ENCODE measurements at regions not wholly inside any gene's neighbourhood (a gene's known extent, or its start where the extent isn't known, plus 50 kb on each side); places are given as distances from the start of the nearest gene placed in this dataset.

DNA sequence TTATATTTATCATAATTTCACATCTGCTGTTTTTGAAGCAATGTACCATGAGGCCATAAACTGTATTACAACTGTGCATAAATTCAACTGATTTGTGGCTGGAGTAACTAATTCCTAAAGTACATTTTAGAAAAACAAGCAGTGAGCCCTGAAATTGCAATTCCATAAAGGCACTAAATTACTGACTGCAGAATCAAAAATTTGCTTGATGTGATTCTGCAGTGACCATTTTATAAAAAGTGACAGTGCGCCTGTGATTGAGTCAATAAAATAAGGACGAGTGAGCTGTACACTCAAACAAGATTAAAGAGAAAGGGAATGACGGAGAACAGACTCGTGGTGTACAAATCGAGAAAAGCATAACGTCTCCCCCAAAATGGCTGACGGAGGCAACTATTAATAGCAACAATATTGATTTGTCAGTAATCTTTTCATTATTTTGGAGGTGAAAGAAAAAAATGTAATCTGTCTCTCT lies 121.4 kb upstream of the MEIS2 start:
- TF ChIP-seq, protein P1, sequence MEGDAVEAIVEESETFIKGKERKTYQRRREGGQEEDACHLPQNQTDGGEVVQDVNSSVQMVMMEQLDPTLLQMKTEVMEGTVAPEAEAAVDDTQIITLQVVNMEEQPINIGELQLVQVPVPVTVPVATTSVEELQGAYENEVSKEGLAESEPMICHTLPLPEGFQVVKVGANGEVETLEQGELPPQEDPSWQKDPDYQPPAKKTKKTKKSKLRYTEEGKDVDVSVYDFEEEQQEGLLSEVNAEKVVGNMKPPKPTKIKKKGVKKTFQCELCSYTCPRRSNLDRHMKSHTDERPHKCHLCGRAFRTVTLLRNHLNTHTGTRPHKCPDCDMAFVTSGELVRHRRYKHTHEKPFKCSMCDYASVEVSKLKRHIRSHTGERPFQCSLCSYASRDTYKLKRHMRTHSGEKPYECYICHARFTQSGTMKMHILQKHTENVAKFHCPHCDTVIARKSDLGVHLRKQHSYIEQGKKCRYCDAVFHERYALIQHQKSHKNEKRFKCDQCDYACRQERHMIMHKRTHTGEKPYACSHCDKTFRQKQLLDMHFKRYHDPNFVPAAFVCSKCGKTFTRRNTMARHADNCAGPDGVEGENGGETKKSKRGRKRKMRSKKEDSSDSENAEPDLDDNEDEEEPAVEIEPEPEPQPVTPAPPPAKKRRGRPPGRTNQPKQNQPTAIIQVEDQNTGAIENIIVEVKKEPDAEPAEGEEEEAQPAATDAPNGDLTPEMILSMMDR (IDR thresholded peaks at IDR 0.05; ENCODE audit: borderline replicate concordance, extremely low read depth, low read length, poor library complexity, severe bottlenecking): no peak
- TF ChIP-seq EZH2 (IDR thresholded peaks at IDR 0.05; ENCODE audit: borderline replicate concordance, low read depth, low read length, severe bottlenecking): no peak
- no peaks in the 10 kb centered on the region for H4K20me1 ChIP-seq (ENCODE audit: insufficient read depth, low read length)
- H3K4me3 ChIP-seq (ENCODE audit: low read depth in 1 of 2, low read length in 2 of 2): no peak overlapping the region
- no peak overlapping the region for H2AFZ ChIP-seq (ENCODE audit: low read depth, low read length)
- no peaks in the 10 kb centered on the region for H3K36me3 ChIP-seq (ENCODE audit: insufficient read depth, low read length)
- no peak overlapping the region for H3K4me2 ChIP-seq (ENCODE audit: insufficient read depth, low read length)
- no peaks in the 10 kb centered on the region for H3K9me3 ChIP-seq (ENCODE audit: insufficient read depth, low read length, severe bottlenecking)
- H3K9ac ChIP-seq (ENCODE audit: low read depth, low read length): no peak overlapping the region
- no peak overlapping the region for H3K27ac ChIP-seq (ENCODE audit: low read length)
- DNase-seq (no peak), ATAC-seq (ENCODE audit: insufficient read depth, low read depth) (no peak)
- no peaks in the 10 kb centered on the region for H3K27me3 ChIP-seq (ENCODE audit: insufficient read depth, low read length, poor library complexity)
- no peaks in the 10 kb centered on the region for H3K79me2 ChIP-seq (ENCODE audit: insufficient read depth, low read length)
- H3K4me1 ChIP-seq (ENCODE audit: insufficient read depth, low read length): no peaks in the 10 kb centered on the region

DNA sequence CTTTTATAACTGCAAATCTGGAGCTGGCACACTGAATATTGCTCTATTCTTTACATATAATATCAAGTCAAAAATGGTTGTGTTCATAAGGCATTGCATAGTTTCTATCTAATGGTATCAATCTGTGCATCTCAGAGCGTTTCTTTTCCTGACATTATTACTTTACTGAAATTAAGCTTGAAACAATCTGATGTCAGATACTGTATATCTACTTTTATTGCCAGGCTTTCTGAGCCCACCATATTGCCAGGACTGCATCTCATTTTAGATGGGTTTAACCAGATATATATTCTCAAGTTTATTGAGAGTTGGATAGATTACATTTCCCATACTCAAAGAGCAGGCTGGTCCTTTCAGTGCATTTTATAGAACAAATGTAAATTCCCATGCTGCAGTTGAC lies 122.7 kb upstream of the MEIS2 start:
- no peaks in the 10 kb centered on the region for H3K79me2 ChIP-seq (ENCODE audit: insufficient read depth, low read length)
- no peaks in the 10 kb centered on the region for H3K4me1 ChIP-seq (ENCODE audit: insufficient read depth, low read length)
- no peak overlapping the region for H3K9ac ChIP-seq (ENCODE audit: low read depth, low read length)
- no peak overlapping the region for H3K4me2 ChIP-seq (ENCODE audit: insufficient read depth, low read length)
- H4K20me1 ChIP-seq (ENCODE audit: insufficient read depth, low read length): no peaks in the 10 kb centered on the region
- H3K9me3 ChIP-seq (ENCODE audit: insufficient read depth, low read length, severe bottlenecking): no peaks in the 10 kb centered on the region
- no peak overlapping the region for H2AFZ ChIP-seq (ENCODE audit: low read depth, low read length)
- H3K27me3 ChIP-seq (ENCODE audit: insufficient read depth, low read length, poor library complexity): no peaks in the 10 kb centered on the region
- no peak for TF ChIP-seq EZH2 (IDR thresholded peaks at IDR 0.05; ENCODE audit: borderline replicate concordance, low read depth, low read length, severe bottlenecking)
- no peak overlapping the region for H3K27ac ChIP-seq (ENCODE audit: low read length)
- no peak overlapping the region for H3K4me3 ChIP-seq (ENCODE audit: low read depth in 1 of 2, low read length in 2 of 2)
- DNase-seq: no peak
- H3K36me3 ChIP-seq (ENCODE audit: insufficient read depth, low read length): no peaks in the 10 kb centered on the region
- no peak for ATAC-seq (ENCODE audit: insufficient read depth, low read depth)

DNA sequence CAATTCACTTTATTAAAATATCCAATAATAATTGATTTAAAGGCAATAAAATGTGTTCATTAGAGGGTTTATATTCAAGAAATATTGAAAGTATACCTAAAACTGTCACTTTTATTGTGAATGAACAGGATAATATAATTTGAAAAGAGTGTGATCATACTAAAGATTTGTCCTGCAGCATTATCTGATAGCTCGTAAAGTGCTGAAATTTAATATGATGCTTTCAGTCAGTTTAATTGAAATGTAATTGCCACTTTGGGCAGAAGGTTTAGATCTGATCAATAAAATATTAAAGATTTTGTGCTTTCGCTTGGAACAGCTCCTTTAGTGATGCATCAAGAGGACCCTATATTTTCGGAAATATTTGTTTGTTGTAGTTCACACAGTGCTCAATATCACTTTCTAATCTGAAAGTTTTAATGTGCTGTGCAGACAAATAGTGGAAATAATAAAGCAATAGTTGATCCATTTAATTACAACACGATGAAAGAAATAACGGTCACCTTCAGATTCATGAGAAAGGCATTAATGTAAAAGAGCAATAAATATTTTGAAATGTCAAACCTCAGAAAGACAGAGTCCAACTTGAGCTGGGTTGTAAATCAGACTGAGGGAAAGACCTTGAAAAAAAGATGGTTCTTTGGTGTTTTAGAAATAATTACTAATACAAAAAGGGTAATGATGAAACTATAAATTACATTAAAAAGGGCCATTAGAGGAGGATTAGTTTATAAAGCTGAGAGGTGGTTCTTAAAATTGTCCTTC lies 129.7 kb upstream of the MEIS2 start:
- H3K27ac ChIP-seq (ENCODE audit: low read length): no peak overlapping the region
- H3K27me3 ChIP-seq (ENCODE audit: insufficient read depth, low read length, poor library complexity): no peaks in the 10 kb centered on the region
- DNase-seq: no peak
- no peaks in the 10 kb centered on the region for H3K36me3 ChIP-seq (ENCODE audit: insufficient read depth, low read length)
- no peak overlapping the region for H3K9ac ChIP-seq (ENCODE audit: low read depth, low read length)
- H3K4me3 ChIP-seq (ENCODE audit: low read depth in 1 of 2, low read length in 2 of 2): no peak overlapping the region
- TF ChIP-seq EZH2 (IDR thresholded peaks at IDR 0.05; ENCODE audit: borderline replicate concordance, low read depth, low read length, severe bottlenecking): no peak
- TF ChIP-seq, protein P1 (IDR thresholded peaks at IDR 0.05; ENCODE audit: borderline replicate concordance, extremely low read depth, low read length, poor library complexity, severe bottlenecking): no peak
- no peak overlapping the region for H3K4me2 ChIP-seq (ENCODE audit: insufficient read depth, low read length)
- no peaks in the 10 kb centered on the region for H3K79me2 ChIP-seq (ENCODE audit: insufficient read depth, low read length)
- H3K9me3 ChIP-seq (ENCODE audit: insufficient read depth, low read length, severe bottlenecking): no peaks in the 10 kb centered on the region
- ATAC-seq (ENCODE audit: insufficient read depth, low read depth): no peak
- no peaks in the 10 kb centered on the region for H3K4me1 ChIP-seq (ENCODE audit: insufficient read depth, low read length)
- H4K20me1 ChIP-seq (ENCODE audit: insufficient read depth, low read length): no peaks in the 10 kb centered on the region
- H2AFZ ChIP-seq (ENCODE audit: low read depth, low read length): no peak overlapping the region

DNA sequence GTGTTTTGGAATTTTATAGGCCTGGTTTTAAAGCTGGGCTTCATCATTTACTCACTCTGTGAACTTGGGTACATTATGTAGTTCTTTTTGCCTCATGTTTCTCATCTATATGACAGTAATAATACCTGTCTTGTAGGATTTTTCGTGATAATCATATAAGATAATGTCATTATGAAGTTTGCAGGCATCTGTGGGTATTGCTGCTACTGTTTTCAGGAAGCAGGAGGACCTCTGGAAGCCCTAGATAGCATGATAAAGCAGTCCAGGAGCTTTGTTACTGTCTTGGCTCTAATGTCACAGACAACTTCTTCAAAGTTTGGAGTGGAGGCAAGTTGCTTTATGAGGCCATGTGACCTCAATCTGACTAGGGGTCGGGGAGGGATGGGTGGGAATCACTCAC lies 145.0 kb upstream of the MEIS2 start:
- no peaks in the 10 kb centered on the region for H3K9me3 ChIP-seq (ENCODE audit: insufficient read depth, low read length, severe bottlenecking)
- TF ChIP-seq EZH2 (IDR thresholded peaks at IDR 0.05; ENCODE audit: borderline replicate concordance, low read depth, low read length, severe bottlenecking): no peak
- TF ChIP-seq, protein P1 (IDR thresholded peaks at IDR 0.05; ENCODE audit: borderline replicate concordance, extremely low read depth, low read length, poor library complexity, severe bottlenecking): no peak
- H2AFZ ChIP-seq (ENCODE audit: low read depth, low read length): no peak overlapping the region
- no peak overlapping the region for H3K4me3 ChIP-seq (ENCODE audit: low read depth in 1 of 2, low read length in 2 of 2)
- no peaks in the 10 kb centered on the region for H3K4me1 ChIP-seq (ENCODE audit: insufficient read depth, low read length)
- H3K9ac ChIP-seq (ENCODE audit: low read depth, low read length): no peak overlapping the region
- no peak overlapping the region for H3K4me2 ChIP-seq (ENCODE audit: insufficient read depth, low read length)
- H3K36me3 ChIP-seq (ENCODE audit: insufficient read depth, low read length): no peaks in the 10 kb centered on the region
- ATAC-seq (ENCODE audit: insufficient read depth, low read depth) (no peak), DNase-seq (no peak)
- no peaks in the 10 kb centered on the region for H4K20me1 ChIP-seq (ENCODE audit: insufficient read depth, low read length)
- H3K79me2 ChIP-seq (ENCODE audit: insufficient read depth, low read length): no peaks in the 10 kb centered on the region
- H3K27ac ChIP-seq (ENCODE audit: low read length): no peak overlapping the region
- H3K27me3 ChIP-seq (ENCODE audit: insufficient read depth, low read length, poor library complexity): no peaks in the 10 kb centered on the region
